ENCODE measurements at regions not wholly inside any gene's neighbourhood (a gene's known extent, or its start where the extent isn't known, plus 50 kb on each side); places are given as distances from the start of the nearest gene placed in this dataset.

DNA sequence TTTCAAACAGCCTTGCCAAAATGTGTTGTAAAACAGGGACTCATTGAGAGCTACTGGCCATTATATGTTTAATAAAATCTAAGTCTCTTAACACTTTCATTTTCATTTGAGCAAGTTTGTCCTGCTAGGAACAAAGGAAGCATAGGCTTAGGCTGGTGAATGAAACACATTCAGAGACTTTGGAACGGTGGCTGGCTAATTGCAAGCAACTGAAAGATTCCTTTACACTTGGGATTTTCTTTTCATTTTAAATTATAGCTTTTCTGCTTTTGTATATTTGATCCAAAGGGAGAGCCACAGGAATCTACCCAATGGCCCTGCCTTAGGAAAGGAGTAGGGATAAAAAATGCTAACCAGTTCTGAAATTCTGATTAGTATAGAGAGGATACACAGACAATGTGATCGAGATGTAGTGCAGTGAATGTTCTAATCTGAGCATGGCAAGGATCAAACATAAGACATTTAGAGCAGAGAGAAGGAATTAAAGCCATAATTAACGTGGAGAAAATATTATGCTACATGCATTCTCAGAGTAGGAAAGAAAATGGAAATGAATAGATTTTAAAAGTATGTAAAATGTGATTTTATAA, 911.4 kb upstream of the SLC39A10 start:
- no peak for TF ChIP-seq POLR2A (IDR thresholded peaks at IDR 0.05; ENCODE audit: control extremely low read depth in 1 of 2, low read depth in 2 of 2, low read length in 2 of 2)
- TF ChIP-seq EZH2 (IDR thresholded peaks at IDR 0.05; ENCODE audit: low read depth, low read length, severe bottlenecking): no peak
- TF ChIP-seq RAD21 (IDR thresholded peaks at IDR 0.05 in 1 of 2, conservative IDR thresholded peaks at IDR 0.05 in 1 of 2; ENCODE audit: low read depth in 2 of 2, low read length in 2 of 2): no peak
- TF ChIP-seq CTCF (IDR thresholded peaks at IDR 0.05; ENCODE audit: control extremely low read depth in 1 of 3, insufficient read depth in 1 of 3, low read depth in 1 of 3, low read length in 3 of 3): no peak
- no peak for TF ChIP-seq RBBP5 (IDR thresholded peaks at IDR 0.05; ENCODE audit: borderline replicate concordance, low read depth, low read length)
- no peak for TF ChIP-seq POLR2AphosphoS5 (IDR thresholded peaks at IDR 0.05; ENCODE audit: low read depth, low read length)
- TF ChIP-seq EGR1 (IDR thresholded peaks at IDR 0.05; ENCODE audit: borderline replicate concordance, low read depth, low read length): no peak
